SU-DHL-6 (cell line): ENCODE measurements at regions not wholly inside any gene's neighbourhood (a gene's known extent, or its start where the extent isn't known, plus 50 kb on each side); places are given as distances from the start of the nearest gene placed in this dataset.

ENCODE experiments used
- H2AFZ ChIP-seq: fragments of 200-600 bp; sonication (generic); 2 replicates; pipeline ENCODE4 v1.6.1; 2014; ENCODE audit warnings: low read depth, mild to moderate bottlenecking, moderate library complexity, mixed read lengths, antibody characterized with exemption, low read length; ENCODE audit not compliant: severe bottlenecking
- H3F3A ChIP-seq: fragments of 200-600 bp; shearing (Covaris generic); 2 replicates; pipeline ENCODE4 v1.6.0; 2016; ENCODE audit warnings: antibody characterized with exemption, mild to moderate bottlenecking; ENCODE audit not compliant: insufficient read depth
- H3K27ac ChIP-seq: fragments of 200-600 bp; sonication (generic); 2 replicates; pipeline ENCODE4 v1.5.1; 2016; ENCODE audit warnings: low read depth, mild to moderate bottlenecking, low read length, moderate library complexity, mixed read lengths
- H3K27me3 ChIP-seq: fragments of 200-600 bp; sonication (generic), shearing (Covaris generic); 2 replicates; pipeline ENCODE4 v1.6.0; 2014; ENCODE audit warnings: mild to moderate bottlenecking, low read length
- H3K36me3 ChIP-seq: fragments of 200-600 bp; sonication (generic); 2 replicates; pipeline ENCODE4 v1.6.1; 2014; ENCODE audit warnings: mild to moderate bottlenecking, low read length, mixed read lengths
- H3K4me2 ChIP-seq: fragments of 300-600, 200-600 bp; shearing (Covaris generic), sonication (generic); 2 replicates; pipeline ENCODE4 v1.6.0; 2014; ENCODE audit warnings: low read length, low read depth, mild to moderate bottlenecking; ENCODE audit not compliant: poor library complexity, severe bottlenecking
- H3K4me3 ChIP-seq: fragments of 200-600 bp; sonication (generic); 2 replicates; pipeline ENCODE4 v1.5.1; 2014; ENCODE audit warnings: antibody characterized with exemption, low read length, mild to moderate bottlenecking, mixed read lengths; ENCODE audit not compliant: insufficient read depth, poor library complexity, severe bottlenecking
- H3K79me2 ChIP-seq: fragments of 200-600 bp; sonication (generic); 2 replicates; pipeline ENCODE4 v1.6.1; 2014; ENCODE audit warnings: mild to moderate bottlenecking, low read length, moderate library complexity; ENCODE audit not compliant: insufficient read depth
- H3K9ac ChIP-seq: fragments of 200-600 bp; sonication (generic); 2 replicates; pipeline ENCODE4 v1.7.0; 2014; ENCODE audit warnings: mild to moderate bottlenecking, low read length
- H3K9me2 ChIP-seq: fragments of 200-600 bp; sonication (generic); replicated peaks from 2 replicates; pipeline ENCODE4 v1.6.1; 2014; ENCODE audit warnings: low read length; ENCODE audit not compliant: insufficient read depth
- H3K9me3 ChIP-seq: fragments of 200-600 bp; sonication (generic); 2 replicates; pipeline ENCODE4 v1.6.1; 2014; ENCODE audit warnings: low read length, mixed read lengths; ENCODE audit not compliant: insufficient read depth
- H4K20me1 ChIP-seq: fragments of 200-600 bp; sonication (generic); 2 replicates; pipeline ENCODE4 v1.6.1; 2014; ENCODE audit warnings: low read depth, mild to moderate bottlenecking, antibody characterized with exemption, low read length, moderate library complexity, mixed read lengths
- EZH2phosphoT487 ChIP-seq: fragments of 200-600 bp; sonication (generic), shearing (Covaris generic); conservative IDR thresholded peaks from 2 replicates; pipeline ENCODE4 v1.6.1; 2018; ENCODE audit warnings: mild to moderate bottlenecking, antibody characterized with exemption, low read length, moderate library complexity, mixed read lengths
- TF ChIP-seq, protein P1 (sequence below): fragments of 200-600 bp; sonication (generic); IDR thresholded peaks from one replicate; pipeline ENCODE4 v1.5.1; 2017; ENCODE audit warnings: antibody characterized with exemption, mild to moderate bottlenecking, low read length, moderate library complexity; ENCODE audit not compliant: insufficient read depth, poor library complexity, severe bottlenecking

DNA sequence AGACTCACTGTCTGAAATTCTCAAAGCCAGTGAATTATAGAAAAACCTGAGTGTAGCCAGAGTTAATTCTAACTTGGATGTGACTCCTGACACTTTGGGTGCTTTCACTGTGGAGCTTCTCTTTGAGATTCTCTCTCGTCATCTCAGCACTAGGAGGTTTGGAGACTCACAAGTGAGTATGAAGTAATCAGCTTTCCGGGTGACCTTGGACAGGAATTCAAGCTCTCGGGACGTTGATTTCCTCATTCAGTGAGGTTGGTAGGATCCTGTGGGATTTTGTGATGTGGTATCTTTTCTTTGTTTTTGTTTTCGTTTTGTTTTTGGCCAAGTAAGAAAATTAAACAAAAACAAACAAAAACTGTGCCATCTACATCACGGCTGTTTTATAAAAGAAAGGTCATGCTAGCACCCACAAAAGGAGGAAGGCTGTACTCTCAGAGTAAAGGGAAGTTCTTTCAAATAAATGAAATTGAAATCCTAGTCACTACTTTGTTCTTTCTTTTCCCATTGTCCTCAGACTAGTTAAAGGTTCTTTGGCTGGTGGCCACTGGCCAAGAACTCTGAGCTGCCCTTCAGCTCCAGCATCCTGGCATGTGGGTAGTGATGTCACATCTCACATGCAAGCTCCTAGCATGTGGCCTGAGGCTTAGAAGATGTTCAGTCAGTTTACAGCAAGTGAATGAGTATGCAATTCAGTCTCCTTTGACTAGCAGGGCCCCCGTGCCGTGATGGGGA is 263.3 kb upstream of the TPM1 start:
- Histone ChIP-seq H3K4me2 (no peak overlapping the region), H3F3A (no peaks in the 10 kb centered on the region), H3K9me3 (no peaks in the 10 kb centered on the region), H3K4me3 (no peak overlapping the region), H3K9ac (no peak overlapping the region), H3K79me2 (no peaks in the 10 kb centered on the region), H4K20me1 (no peaks in the 10 kb centered on the region), H2AFZ (no peak overlapping the region), H3K27me3 (no peaks in the 10 kb centered on the region), H3K9me2 (no peaks in the 10 kb centered on the region), H3K36me3 (no peaks in the 10 kb centered on the region), H3K27ac (no peak overlapping the region)
- TF ChIP-seq, protein P1, sequence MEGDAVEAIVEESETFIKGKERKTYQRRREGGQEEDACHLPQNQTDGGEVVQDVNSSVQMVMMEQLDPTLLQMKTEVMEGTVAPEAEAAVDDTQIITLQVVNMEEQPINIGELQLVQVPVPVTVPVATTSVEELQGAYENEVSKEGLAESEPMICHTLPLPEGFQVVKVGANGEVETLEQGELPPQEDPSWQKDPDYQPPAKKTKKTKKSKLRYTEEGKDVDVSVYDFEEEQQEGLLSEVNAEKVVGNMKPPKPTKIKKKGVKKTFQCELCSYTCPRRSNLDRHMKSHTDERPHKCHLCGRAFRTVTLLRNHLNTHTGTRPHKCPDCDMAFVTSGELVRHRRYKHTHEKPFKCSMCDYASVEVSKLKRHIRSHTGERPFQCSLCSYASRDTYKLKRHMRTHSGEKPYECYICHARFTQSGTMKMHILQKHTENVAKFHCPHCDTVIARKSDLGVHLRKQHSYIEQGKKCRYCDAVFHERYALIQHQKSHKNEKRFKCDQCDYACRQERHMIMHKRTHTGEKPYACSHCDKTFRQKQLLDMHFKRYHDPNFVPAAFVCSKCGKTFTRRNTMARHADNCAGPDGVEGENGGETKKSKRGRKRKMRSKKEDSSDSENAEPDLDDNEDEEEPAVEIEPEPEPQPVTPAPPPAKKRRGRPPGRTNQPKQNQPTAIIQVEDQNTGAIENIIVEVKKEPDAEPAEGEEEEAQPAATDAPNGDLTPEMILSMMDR = no peak
- TF ChIP-seq EZH2phosphoT487 = no peak

DNA sequence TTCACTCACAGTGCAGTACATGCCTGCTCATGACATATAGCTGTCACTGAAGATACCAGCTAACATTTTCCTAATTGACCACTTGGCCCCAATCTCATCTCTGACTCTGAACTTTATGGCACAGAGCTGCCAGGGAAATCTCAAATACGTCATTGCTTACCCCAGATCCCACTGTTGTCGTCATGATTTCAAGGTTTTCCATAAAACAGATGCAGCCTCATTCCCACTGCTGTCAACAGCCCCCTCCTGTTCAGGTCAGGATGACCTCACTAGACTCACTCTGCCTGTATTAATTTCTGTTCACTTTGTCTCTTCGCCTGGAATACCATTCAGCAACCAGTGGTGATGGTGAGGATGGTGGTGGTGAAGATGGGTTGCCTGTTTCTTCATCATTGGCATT is 262.6 kb upstream of the TPM1 start:
- Histone ChIP-seq H3F3A (no peaks in the 10 kb centered on the region), H3K27me3 (no peaks in the 10 kb centered on the region), H3K9me3 (no peaks in the 10 kb centered on the region), H2AFZ (no peak overlapping the region), H3K9me2 (no peaks in the 10 kb centered on the region), H3K27ac (no peak overlapping the region), H3K9ac (no peak overlapping the region), H3K36me3 (no peaks in the 10 kb centered on the region), H3K79me2 (no peaks in the 10 kb centered on the region), H3K4me3 (no peak overlapping the region), H3K4me2 (no peak overlapping the region), H4K20me1 (no peaks in the 10 kb centered on the region)
- TF ChIP-seq, protein P1 = no peak
- TF ChIP-seq EZH2phosphoT487 = no peak

DNA sequence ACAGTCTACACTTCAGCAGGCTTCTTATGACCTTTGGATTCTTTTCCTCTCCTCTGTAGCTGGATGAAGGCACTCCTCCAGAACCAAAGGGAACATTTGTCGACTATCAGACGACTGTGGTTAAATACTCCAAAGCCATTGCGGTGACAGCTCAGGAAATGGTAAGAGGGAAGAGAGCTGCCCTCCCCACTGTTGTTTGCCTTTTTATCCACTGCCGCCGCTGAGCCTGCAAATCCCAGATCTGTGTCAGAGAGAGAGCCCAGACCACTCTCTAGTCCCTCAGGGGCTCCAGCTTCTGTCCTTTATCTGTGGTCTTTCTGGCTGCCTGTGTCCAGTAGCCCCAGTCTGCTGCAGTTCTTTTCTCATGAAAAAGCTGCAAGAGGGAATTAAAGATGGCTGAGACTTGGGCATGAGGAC is 261.5 kb upstream of the TPM1 start:
- Histone ChIP-seq H3K27ac (no peak overlapping the region), H3K4me3 (no peak overlapping the region), H3K27me3 (no peaks in the 10 kb centered on the region), H3K9ac (no peak overlapping the region), H4K20me1 (no peaks in the 10 kb centered on the region), H3K36me3 (no peaks in the 10 kb centered on the region), H3F3A (no peaks in the 10 kb centered on the region), H3K9me3 (no peaks in the 10 kb centered on the region), H2AFZ (no peak overlapping the region), H3K79me2 (no peaks in the 10 kb centered on the region), H3K4me2 (no peak overlapping the region), H3K9me2 (no peaks in the 10 kb centered on the region)
- TF ChIP-seq EZH2phosphoT487 = no peak
- TF ChIP-seq, protein P1 = no peak
